ENCODE measurements at regions not wholly inside any gene's neighbourhood (a gene's known extent, or its start where the extent isn't known, plus 50 kb on each side); places are given as distances from the start of the nearest gene placed in this dataset.
A peak's percentile ranks its signal among the peaks of the same experiment; 100 is the strongest.

DNA sequence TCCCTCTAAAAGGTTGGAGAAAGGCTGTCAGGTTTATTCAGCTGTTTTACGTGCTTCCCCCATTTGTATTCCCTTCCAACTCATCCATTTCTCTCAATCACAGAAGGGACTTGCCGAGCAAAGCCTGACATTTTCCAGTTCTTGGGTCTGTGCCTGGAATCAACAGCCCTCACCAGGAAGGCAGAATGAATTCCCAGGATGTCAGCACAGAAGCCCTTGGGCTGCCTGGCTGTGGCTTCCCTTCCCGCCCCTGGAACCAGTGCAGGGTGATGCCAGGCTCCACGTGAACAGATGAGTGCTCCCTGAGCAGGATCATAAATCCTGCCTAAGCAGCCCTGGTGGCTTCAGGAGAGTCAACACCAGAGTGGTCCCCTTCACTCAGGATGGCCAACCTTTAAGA, 86.1 kb upstream of the CD83 start:
- DNase-seq: no peak

DNA sequence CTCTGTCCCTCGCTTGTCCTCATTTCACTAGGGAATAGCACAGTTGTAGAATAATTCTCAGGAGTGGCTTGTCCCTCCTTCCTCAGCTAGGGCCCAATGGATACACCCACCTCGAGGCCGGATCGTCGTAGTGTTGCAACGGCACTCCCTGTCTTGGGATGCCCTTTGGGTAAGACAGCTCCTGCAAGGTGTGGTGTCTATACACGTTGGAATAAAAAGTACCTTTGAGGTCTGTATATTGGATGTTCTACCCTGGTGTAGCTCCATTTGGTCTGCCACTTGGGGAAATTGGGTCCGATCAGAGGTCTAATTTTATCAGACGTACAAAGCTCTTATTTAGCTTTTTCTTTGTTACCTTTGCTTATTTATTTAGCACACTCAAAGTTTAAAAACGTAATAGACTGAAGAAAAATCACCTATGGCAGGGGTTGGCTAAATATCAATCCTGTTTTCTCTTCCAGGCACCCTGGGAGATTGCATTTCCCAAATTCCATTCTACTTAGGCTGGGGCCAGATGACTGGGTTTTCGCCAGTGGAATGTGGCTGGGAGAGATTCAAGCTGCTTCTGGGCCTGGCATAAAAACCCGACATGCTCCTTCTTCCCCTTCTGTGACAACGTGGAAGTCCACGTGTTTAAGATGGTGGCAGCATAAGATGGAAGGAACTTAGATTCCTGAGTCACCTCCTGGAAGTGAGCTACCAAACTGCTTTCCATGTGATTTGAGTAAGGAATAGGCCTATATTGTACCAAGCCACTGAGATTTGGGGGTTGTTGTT, 82.3 kb upstream of the CD83 start:
- DNase-seq: no peak

DNA sequence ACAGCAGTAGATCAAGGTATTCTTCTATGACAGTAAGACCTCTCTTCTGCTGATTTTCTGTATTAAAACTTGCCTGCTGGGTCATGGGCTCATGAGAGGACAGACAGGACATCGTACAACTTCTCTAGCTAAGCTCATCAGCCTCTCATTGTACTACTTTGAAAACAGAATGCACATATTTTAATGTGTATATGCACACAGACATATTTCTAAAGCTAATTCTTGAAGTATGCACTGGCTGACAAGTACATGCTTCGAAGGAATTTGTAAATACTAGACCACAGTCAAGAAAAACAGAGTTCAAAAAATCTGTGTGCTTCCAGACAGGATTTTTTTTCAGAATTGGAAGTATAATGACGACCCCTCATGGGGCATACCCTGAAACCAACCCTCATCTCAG, 81.7 kb upstream of the CD83 start:
- no peak for DNase-seq

DNA sequence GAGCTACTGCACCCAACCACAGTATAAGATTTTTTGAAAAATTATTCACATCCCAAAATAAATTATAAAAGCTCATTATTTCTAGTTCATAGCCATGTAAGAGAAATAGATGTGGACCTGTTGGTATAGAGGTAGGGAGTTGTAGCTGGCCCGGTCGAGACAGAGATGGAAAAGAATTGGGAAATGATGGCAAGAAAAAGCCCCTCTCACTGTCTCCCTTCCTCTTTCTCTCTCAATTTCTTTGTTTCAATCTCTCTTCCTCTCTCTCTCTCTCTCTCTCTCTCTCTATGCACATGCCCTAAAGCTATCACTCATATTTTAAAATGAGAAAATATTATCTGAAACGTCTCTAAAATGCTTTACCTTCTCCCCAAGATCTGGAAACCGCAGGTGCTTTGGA, 80.7 kb upstream of the CD83 start:
- DNase-seq: no peak

DNA sequence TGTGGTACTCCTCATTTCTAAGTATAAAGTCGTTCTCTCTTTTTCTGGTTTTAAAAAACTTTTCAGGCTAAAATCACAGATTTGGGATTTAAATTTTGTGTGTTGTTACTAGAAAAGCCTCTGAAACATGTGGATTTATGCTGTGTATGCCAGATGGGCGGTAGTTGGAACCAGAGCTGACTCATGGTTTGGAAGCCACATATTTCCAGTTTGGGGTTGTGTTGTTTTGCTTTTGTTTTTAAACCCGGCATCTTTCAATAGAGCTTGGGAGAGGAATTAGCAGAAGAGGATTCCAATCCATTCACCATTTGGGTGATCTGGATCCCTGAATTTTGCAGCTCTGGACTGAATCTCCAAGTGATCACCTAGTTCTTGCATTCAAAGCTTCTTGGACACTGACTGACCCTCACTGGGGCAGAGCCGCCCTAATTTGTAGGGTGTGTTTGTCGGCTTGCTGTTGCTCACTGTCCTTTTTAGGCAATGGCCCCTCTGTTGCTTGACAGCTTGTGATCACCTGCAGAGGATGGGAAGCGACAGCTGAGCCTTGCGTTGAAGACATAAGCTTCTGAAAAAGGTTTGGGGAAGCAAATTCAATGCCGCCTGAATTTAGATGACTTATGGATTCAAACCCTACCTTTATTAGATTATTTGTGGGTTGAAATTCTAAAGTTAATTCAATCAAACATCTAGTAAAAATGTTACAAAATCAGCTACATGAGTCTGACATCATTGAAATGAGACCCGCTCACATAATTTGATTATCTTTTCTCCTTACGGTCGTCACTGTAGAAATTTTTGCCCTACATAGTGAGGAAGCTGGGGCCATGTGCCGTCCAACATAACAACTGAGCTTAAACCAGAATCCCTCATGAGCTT, 79.9 kb upstream of the CD83 start:
- DNase-seq: peak in 1 of 2 experiments; percentile 8

DNA sequence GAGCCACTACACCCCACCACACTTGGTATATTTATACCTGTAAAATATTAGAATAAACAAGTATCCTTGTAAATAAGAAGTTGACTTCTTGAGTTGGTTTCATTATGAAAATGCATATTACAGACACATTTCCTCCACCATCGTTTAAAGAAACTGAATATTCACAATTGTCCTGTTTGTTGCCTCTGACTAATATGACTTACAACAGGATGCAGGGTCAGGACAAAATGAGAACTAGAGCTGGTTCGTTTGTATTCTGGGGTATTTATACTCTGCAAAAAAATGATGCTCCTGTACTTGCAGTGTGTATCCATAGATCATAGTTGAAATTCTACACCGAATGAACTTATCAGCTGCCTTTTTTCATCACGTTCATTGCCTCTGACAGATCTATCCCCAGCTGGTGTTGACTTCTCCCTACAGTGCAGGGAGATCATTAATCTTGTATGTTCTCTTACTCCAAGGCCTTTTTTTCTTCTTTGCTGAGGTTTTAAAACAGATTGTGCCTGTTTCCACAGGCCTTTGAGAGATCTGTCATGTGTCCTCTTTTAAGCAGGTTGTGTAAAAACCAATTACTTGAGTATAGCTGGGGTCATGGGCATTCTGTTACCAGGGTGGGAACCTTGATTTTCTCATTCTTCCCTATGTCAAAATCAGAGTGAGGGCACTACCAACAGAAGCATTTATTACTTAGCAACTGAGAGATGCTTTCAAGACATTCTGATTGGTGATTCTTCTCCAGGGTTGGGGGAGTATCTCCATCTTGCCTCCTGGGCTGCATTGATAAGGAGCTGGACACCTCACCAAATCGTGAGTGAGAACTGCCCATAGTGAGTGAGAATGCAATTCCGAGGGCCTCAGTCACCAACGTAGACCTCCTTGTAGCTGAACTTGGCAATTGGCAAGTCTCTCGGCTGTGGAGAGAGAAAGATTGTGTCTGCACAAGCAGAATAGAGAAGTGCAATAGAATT, 78.8 kb upstream of the CD83 start:
- no peak for DNase-seq

DNA sequence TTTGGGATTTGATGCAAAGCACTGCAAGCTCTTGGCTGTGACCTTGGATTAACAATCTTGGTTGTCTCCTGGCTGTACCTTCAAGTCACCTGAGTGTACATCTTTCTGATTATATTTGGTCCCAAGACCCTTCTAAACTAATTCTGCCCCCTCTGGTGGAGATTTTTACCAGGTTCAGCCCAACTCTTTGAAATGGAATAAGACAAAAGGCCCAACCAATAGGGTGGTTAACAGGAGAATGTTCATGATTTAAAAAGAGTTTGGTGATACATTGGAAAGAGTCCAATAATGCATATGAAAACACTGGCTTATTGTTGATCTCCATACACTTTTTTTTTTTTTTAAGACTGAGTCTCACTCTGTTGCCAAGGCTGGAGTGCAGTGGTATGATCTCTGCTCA, 77.5 kb upstream of the CD83 start:
- no peak for DNase-seq

DNA sequence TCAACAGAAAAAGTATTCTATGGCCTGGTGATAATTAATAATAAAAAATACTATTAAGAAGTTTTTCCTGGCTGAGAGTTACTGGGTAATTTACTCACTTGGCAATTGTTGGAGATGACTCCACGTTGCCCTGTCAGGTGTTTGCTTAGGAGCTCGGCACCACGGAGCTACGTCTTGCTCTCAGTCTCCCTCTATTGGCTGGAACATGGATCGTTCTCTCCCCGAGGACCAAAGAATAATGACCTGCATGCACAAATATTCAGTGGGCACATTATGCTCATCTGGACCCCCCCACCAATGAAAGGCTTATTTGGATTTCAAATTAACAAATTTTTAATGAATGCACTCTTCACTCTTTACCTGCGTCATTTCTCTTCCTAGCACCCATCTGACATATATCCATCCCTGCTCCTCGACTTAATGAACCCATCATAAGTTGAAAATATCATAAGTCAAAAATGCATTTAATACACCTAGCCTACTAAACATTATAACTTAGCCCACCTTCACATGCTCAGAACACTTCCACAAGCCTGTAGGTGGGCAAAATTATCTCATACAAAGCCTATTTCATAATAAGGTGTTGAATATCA, 71.0 kb upstream of the CD83 start:
- peak; percentile 33 to 47 for DNase-seq

DNA sequence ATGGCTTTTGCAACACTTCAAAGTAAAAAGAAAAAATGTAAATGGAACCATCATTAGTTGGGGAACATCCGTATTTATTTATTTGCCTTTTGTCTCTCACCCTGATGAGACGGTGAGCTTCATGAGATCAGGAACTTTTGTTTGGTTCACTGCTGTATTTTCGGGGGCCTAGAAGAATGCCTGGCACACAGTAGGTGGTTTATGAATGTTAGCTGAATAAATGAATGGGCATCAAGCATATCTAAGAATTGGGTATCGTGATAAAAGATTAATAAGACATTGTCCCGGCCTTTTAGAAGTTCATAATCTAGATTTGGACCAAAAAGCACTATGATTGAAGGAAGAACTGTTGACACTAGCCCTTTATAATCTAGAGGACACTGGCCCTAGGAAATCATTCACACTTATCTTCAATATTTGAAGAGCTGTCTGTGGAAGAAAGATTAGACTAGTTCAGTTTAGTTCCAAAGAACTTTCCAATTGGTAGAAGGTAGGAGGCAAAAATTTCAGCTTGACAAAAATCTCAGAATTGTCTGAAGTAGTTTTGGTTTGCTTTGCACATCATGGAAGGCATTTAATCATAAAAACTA, 70.3 kb upstream of the CD83 start:
- no peak for DNase-seq

DNA sequence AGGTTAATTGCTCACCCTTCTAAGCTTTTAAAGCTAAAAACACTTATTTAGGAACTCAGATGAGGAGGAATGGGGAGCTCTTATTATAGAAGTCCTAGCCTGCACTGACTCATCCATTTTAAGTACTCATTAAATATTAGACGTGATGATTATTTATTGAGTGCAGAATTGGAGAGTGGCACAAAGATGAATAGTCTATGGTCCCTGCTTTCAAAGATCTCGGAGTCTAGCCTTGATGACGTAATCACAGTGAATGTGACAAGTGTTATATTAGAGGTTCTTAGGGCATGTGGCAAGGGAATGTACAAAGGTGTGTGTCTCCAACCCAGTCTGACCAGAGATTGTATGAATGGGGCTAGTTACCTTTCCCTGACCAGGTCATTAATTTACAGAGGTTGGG, 68.7 kb upstream of the CD83 start:
- DNase-seq: no peak

DNA sequence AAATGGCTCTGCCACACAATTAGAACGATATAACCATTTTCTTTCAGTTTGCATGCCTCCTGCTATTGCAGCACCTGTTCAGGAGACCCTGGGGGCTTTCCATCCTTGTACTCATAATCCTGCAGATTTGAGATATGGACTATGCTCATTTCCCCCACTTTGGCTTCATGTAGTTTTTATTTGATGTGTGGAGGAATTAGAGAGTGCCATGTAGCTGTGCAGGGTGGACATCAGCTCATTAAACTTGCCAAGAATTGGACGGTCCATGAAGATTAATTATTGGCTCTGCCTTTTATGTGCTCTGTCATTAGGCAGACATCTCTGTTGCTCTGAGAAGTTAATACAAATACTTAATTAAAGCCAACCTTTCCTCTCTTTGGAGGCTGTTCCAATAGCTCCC, 66.2 kb upstream of the CD83 start:
- no peak for DNase-seq

DNA sequence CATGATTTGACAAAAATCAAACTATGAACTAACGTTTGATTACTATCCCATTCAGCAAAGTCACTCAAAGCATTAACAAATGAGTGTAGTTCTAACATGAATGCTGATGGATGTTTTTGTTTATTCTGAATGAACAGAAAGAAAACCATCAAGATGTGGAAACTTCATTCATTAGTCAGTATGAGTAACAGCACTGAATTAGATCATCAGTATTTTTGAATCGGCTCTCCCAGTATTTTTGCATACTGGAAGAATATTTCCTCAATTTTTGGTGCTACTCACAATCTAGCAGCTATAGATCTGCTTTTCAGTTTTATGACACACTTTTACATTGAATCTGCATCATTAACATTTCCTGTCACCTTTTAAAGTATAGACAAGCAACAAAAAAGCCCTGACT, 63.8 kb upstream of the CD83 start:
- no peak for DNase-seq

DNA sequence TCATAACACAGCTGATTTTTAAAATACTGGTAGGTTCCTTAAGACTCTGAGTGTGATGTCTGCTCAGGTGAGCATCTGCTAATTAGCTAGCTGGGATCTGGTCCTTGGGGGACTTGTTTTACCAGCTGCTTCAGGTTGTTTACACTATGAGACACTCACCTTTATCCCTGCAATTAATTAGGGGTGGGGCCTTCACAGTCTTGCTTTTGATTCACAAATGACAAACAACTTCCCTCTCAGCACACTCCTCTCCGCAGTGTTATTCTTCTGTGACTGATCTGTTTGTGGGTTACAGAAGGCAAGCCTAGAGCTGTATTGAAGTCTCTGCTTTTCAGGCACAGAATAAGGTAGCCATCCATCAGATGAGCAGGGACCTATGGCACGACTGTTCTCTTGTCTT, 62.0 kb upstream of the CD83 start:
- DNase-seq: no peak

DNA sequence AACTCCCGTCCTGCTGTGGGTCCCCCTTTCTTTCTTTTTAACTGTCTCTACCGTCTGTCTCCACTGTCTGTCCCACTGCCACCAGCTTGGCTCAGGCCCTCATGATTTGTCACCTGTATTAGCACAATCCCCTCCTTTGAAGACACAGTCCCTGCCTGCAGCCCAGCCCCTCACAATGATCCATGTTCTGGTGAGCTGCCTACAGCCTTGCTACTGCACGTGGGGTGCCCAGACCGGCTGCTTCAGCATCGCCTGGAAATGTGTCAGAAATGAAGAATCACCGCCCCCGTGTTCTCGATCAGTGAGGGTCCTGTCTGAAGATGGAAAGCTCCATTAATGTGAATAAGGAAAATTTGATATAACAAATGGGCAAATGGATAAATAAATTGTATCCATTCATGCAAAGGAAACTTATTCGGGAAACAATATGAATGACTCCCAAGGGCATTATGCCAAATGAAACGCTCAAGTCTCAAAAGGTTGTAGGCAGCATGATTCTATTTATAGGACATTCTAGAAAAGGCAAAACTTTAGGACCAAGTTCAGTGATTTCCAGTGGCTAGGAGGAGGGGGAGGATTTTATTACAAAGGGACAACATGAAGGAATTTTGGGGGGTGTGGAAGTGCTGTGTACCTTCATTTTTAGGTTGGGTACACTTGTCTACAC, 59.4 kb upstream of the CD83 start:
- DNase-seq: no peak

DNA sequence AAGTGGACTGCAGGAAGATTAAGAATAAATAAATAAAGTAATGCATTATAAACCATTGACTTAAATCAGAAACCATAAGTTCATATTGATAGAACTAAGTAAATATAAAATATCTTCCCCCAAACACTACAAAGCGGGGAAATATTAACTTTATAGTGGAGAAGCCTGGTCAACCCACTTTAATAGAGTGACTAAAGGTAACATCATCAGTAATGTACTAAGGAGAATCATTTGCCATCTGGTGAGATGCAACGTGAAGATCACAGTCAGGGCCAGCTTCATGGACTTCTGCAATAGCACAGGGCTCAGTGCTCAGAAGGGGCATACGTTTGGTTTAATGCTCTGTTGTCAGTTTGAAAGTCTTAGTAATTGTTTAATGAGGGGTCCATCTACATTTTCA, 58.8 kb upstream of the CD83 start:
- DNase-seq: no peak

DNA sequence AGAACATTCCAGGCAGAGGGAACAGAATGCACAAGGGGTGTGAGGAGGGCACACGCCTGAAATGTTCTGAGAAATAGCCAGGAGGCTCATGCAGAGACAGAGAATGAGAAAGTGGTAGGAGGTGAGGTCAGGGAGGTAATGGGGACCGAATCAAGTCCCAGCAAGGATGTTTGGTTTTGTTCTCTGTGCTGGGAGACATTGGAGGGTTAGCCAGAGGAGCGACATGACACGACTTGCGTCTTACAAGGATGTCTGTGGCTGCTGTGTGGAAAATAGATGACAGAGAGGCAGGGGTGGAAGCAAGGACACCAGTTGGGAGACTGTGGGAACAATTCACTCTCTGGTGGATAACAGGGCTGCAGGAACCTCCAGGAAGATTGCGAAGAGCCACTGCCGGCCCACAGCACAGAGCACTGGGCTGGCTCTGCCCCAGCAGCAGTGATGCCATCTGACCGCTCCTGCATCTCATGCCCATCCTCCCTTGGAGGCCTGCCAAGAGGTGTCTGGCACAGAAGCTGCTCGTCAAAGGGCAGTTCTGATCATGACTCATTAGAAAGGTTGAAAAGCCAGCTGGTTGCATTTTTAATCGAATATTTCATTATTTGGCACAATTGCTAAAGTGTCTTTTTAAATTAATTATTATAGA, 57.7 kb upstream of the CD83 start:
- DNase-seq: no peak

DNA sequence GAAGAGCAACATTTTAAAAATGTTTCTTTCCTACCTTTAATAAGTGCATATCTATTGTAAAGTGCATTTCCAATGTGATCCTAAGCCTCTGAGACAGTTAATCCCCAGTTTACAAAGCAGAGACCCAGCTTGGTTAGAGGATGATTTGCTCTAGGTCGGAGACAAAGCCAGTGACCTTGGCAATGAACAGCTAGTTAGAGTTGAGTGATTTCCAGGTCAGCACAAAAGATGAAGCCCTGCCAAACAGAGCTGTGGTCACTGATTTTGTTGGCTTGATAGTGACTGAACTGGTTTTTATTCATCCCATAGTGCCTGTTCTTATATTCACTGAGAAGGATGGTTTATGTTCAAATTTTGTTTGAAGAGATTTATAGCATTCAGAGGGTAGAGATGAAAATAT, 56.6 kb upstream of the CD83 start:
- no peak for DNase-seq

DNA sequence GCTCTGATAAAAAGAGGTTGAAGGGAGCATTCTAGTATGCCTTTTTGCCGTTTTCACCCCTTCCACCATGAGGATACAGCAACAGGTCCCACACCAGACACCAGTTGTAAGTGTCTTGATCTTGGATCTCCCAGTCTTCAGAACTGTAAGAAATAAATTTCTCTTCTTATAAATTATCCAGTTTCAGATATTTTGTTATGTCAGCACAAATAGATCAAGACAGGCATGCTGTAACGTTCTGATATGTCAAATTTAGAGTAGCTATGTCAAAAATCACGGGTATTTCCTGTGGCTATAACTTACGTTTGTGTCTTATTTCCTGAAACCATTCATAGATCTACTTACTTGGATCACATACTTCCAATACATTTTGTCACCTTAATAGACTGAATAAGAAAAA, 55.9 kb upstream of the CD83 start:
- DNase-seq: no peak

DNA sequence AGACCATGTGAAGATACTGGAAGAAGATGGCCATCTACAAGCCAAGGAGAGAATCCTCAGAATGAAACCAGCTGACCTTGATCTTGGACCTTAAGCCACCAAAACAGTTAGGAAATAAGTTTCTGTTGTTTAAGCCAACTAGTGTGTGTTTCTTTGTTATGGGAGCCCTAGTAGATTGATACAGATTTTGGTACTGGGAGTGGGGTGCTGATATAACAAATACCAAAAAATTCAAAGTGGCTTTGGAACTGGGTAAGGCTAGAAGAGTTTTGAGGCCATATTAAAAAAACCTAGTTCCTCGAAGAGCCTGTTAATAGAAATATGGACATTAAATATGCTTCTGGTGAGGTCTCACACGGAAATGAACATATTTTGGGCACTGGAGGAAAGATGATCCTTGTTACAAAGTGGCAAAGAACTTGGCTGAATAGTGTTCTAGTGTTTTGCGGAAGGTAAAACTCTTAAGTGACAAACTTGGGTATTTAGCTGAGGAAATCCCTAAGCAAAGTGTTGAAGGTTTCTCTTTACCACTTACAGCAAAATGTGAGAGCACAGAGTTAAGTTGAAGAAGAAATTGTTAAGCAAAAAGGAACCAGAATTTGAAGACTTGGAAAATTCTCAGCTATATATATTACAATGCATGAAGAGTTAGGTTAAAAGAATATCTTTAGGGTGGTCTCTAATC, 55.1 kb upstream of the CD83 start:
- DNase-seq: no peak

DNA sequence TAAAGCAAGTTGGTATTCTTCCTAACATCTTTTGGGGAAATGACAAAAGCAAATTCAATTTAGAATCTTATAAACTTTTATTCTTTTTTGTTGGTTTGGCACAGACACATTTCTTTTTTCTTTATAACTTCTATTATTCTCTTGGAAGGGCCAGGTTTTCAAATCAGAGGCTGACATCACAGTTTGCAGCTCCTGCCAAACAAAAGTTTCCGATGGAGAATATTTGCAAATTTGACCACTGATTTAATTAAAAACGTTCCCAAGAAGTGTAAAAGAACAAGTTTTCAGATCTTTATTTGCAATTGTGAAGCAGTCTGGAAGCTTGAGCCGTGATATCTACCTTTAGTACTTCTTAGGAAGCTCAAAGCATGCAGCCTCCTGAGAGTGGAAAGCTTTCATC, 53.8 kb upstream of the CD83 start:
- DNase-seq: no peak

DNA sequence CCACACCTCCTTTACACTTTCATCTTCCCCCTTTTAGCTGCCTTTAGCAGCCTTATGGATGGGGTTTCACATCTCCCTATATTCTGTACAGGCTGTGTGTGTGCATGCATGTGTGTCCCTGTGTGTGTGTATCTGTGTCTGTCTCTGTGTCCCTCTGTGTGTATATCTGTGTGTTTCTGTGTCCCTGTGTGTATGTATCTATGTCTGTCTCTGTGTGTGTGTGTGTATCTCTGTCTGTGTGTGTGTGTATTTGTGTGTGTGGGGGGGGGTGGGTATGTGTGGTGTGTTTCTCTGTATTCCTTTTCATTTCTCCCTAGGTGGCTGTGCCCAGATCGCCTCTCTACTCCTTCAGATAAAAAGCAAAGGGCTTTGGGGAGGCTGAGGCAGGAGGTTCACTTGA, 52.2 kb upstream of the CD83 start:
- DNase-seq: no peak

All from activated CD4-positive, alpha-beta T cell treated with anti-CD3 and anti-CD28 coated beads, Interleukin-2, amount 50 U/mL, for 48 hours (primary cell).